ENCODE measurements at regions not wholly inside any gene's neighbourhood (a gene's known extent, or its start where the extent isn't known, plus 50 kb on each side); places are given as distances from the start of the nearest gene placed in this dataset.

DNA sequence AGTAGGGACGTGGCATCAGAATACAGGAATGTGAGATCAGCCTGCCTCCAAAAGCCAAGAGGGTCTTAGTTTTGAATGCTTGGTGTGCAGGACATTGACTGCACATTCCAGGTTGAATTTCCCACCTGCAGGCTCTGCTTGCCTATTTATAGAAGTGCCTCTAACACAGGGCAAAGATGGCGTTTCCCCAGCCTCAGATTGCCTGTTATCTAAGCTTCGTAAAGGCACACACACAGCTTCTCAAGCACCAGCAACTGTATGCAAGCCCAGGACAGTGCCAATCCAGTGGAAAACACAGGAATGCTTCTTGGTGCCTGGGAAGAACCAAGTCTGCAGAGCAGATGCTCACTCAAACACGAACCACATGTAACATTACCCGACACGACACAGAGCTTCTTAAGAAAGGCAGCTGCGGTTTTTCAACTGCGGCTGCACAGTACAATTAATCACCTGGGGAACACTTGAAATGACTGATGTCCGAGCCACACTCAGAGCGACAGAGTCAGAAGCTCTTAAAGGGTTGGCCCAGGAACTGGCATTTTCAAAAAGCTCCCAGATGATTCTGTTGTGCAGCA lies 90.0 kb upstream of the ANKRD34C start:
- TF ChIP-seq CTCF (IDR thresholded peaks at IDR 0.05; ENCODE audit: unreplicated experiment): no peak
- CTCF ChIA-PET: interaction anchor here (1.4 kb wide), 1 partner anchor 11 kb away, joined by 3 read pairs; no protein-coding TSS in a partner anchor
- no peak overlapping the region for H3K27ac Mint-ChIP-seq (ENCODE audit: unreplicated experiment)
- intact Hi-C loops (cut with micrococcal nuclease; ENCODE audit: unreplicated experiment): no loop called here
- no TSS peak for BruUV-seq (replicated peaks)
- no peak overlapping the region for H3K4me3 Mint-ChIP-seq (ENCODE audit: low read depth, unreplicated experiment)
- no peaks in the 10 kb centered on the region for H3K36me3 Mint-ChIP-seq (ENCODE audit: insufficient read depth, unreplicated experiment)
- H3K4me1 Mint-ChIP-seq (ENCODE audit: low read depth, unreplicated experiment): no peaks in the 10 kb centered on the region
- H3K9me3 Mint-ChIP-seq (ENCODE audit: low read depth, unreplicated experiment): no peaks in the 10 kb centered on the region
- peaks cover 88% of the 10 kb centered on the region for H3K27me3 Mint-ChIP-seq (ENCODE audit: unreplicated experiment)
- no peak for DNase-seq

GRCh38 chr15:79190093-79190492 lies 92.4 kb upstream of the ANKRD34C start:
- Mint-ChIP-seq H3K4me3 (ENCODE audit: low read depth, unreplicated experiment) (no peak overlapping the region), H3K27ac (ENCODE audit: unreplicated experiment) (no peak overlapping the region), H3K4me1 (ENCODE audit: low read depth, unreplicated experiment) (no peaks in the 10 kb centered on the region), H3K9me3 (ENCODE audit: low read depth, unreplicated experiment) (no peaks in the 10 kb centered on the region), H3K36me3 (ENCODE audit: insufficient read depth, unreplicated experiment) (no peaks in the 10 kb centered on the region), H3K27me3 (ENCODE audit: unreplicated experiment) (peaks cover 86% of the 10 kb centered on the region)
- CTCF ChIA-PET: no interaction called here
- intact Hi-C loops (cut with micrococcal nuclease; ENCODE audit: unreplicated experiment): no loop called here
- DNase-seq: no peak
- BruUV-seq (replicated peaks): no TSS peak
- no peak for TF ChIP-seq CTCF (IDR thresholded peaks at IDR 0.05; ENCODE audit: unreplicated experiment)

DNA sequence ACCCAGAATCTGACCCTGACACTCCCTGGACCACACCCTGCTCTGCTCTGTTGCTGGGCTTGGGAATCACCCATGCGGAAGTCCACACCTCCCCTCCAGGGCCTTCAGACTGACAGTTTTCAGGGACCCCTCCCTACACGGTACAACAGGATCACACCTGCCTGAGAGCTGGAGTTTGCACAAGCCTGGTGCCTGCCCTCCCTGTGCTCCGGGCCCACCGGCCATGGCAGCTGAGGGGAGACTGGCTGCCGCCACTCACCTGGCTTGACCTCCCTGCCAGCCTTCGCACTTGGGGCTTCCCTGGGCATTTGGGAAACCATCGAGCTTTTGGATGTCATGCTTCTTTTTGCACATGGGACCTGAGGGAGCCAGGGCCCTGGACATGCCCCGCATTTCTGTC lies 95.9 kb upstream of the ANKRD34C start:
- no peak for DNase-seq
- intact Hi-C loops (cut with micrococcal nuclease; ENCODE audit: unreplicated experiment): no loop called here
- no peak overlapping the region for H3K4me3 Mint-ChIP-seq (ENCODE audit: low read depth, unreplicated experiment)
- no TSS peak for BruUV-seq (replicated peaks)
- no peaks in the 10 kb centered on the region for H3K9me3 Mint-ChIP-seq (ENCODE audit: low read depth, unreplicated experiment)
- no peak for TF ChIP-seq CTCF (IDR thresholded peaks at IDR 0.05; ENCODE audit: unreplicated experiment)
- CTCF ChIA-PET: no interaction called here
- H3K4me1 Mint-ChIP-seq (ENCODE audit: low read depth, unreplicated experiment): no peaks in the 10 kb centered on the region
- H3K27ac Mint-ChIP-seq (ENCODE audit: unreplicated experiment): no peak overlapping the region
- H3K36me3 Mint-ChIP-seq (ENCODE audit: insufficient read depth, unreplicated experiment): no peaks in the 10 kb centered on the region
- peaks cover 87% of the 10 kb centered on the region for H3K27me3 Mint-ChIP-seq (ENCODE audit: unreplicated experiment)

DNA sequence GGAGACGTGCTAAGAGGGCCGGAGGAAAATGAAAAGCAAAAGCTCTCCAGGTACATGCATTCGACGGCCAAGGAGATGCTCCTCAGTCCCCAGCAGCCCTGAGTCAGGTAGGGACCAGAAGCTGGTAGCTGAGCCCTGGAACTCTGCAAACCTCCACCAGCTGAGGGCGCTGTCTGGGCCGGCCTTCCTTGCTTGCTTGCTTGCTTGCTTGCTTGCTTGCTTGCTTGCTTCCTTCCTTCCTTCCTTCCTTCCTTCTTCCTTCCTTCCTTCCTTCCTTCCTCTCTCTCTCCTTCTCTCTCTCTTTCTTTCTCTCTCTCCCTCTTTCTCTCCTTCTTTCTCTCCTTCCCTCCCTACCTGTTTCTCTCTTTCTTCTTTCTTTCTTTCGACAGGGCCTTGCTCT lies 94.6 kb upstream of the RASGRF1 start:
- intact Hi-C loops (cut with micrococcal nuclease; ENCODE audit: unreplicated experiment): no loop called here
- CTCF ChIA-PET: interaction anchor here (0.8 to 2.1 kb wide), 10 partner anchors 37 to 447 kb away, joined by 3 to 40 read pairs (median 4); partner anchors contain the start of gene CTSH
- Mint-ChIP-seq H3K36me3 (ENCODE audit: insufficient read depth, unreplicated experiment) (no peaks in the 10 kb centered on the region), H3K27me3 (ENCODE audit: unreplicated experiment) (peaks cover 73% of the 10 kb centered on the region), H3K27ac (ENCODE audit: unreplicated experiment) (no peak overlapping the region), H3K4me3 (ENCODE audit: low read depth, unreplicated experiment) (no peak overlapping the region), H3K4me1 (ENCODE audit: low read depth, unreplicated experiment) (no peaks in the 10 kb centered on the region), H3K9me3 (ENCODE audit: low read depth, unreplicated experiment) (no peaks in the 10 kb centered on the region)
- no peak for TF ChIP-seq CTCF (IDR thresholded peaks at IDR 0.05; ENCODE audit: unreplicated experiment)
- DNase-seq: peak; percentile 55
- BruUV-seq (replicated peaks): no TSS peak

Data from Calu3 (cell line).